Right hindlimb (tissue), 1 donor: ENCODE measurements at regions not wholly inside any gene's neighbourhood (a gene's known extent, or its start where the extent isn't known, plus 50 kb on each side); places are given as distances from the start of the nearest gene placed in this dataset.

Experiments used
- DNase-seq: peaks from one replicate; pipeline ENCODE4 v3.0.0-alpha.2; 2018

DNA sequence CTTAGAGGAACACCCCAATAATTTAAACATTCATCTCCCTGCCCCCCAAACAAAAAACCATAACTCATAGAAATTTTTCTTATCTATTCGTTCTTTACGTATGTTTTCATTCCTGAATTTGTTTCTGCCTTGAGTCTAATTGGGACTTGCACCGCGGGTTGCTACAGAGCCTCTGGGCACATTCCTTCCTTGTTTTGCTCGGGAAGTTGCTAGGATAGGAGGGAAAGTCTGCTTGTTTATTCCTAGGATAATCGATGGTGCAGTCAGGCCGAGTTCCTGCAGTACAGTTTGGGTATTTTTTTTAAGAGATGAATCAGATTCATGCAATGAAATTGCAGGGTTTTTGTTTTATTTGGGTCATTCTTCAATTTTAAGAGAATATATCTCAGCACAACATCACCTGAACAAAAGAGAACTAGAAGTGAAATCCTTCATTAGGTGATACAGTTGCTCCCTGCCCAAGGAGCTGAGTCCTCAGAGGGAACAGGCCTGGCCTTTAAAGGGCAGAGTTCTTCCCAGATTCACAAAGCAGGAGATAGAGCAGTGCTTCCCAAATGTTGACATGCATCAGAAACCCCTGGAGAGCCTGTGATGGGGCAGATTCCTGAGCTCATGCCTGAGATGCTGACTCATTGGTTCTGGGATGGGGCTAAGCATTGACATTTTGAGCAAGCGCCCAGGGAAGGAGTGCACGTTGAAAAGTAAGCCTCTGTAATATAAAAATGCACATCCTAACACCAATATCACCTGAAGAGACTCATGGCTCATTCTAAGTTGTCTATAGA lies 114.9 kb upstream of the FAM9B start:
- no peak for DNase-seq

DNA sequence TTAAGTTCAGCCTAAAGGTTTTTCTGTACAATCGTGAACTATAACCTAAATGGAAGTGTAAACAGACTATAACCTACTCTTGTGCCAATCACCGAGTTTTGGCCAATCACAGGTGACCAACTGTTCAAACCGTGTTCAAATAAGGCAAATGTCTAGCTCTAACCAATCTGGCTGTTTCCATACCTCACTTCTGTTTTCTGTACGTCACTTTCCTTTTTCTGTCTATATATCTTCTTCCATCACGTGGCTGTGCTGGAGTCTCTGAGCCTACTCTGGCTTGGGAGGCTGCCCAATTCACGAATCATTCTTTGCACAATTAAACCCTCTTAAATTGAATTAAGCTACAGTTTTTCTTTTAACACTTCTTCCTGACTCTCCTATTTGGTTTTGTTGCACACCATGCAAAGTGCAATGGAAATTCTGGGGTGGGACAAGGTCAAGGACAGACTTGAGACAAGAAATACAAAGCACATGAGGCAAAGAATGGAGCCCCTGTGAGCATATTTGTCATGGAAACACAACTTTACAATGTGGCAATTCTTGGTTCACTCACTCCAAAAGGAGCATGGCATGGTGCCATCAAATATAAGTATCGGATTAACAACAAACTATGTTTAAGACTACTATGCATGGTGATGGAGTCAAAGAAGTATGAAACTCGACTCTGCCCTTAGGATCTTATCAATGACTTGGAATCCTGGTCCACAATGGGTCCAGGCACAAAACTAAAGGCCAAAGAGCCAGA lies 115.7 kb upstream of the FAM9B start:
- no peak for DNase-seq

DNA sequence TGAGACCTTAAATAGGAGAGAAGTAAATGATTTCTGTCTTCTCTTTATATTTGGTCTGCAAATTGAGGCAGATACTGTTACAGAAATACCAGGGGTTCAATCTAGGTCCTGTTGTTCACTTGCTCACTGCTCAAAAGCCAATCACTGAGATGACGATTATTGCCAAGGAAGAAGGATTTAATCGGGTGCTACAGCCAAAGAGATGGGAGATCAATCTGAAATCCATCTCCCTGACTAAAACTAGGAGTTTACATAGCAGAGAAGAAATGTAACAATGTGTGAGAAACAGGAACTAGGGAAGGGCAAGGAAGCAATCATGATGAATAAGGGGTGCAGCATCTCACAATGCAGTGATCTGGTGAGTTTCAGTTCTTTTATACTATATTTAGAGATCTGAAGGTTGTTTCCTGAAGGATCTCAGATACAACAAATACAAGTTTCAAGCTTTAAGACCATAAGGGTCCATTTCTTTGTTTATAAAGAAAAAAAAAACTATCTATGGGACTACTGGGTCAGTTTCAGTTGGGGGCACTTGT lies 117.9 kb upstream of the FAM9B start:
- no peak for DNase-seq

- no peak for DNase-seq
Observed at GRCh38 chrX:9153300-9153699, 119.4 kb upstream of the FAM9B start.

- DNase-seq, result no peak
Observed at GRCh38 chrX:9158611-9159010, 124.7 kb upstream of the FAM9B start.

DNA sequence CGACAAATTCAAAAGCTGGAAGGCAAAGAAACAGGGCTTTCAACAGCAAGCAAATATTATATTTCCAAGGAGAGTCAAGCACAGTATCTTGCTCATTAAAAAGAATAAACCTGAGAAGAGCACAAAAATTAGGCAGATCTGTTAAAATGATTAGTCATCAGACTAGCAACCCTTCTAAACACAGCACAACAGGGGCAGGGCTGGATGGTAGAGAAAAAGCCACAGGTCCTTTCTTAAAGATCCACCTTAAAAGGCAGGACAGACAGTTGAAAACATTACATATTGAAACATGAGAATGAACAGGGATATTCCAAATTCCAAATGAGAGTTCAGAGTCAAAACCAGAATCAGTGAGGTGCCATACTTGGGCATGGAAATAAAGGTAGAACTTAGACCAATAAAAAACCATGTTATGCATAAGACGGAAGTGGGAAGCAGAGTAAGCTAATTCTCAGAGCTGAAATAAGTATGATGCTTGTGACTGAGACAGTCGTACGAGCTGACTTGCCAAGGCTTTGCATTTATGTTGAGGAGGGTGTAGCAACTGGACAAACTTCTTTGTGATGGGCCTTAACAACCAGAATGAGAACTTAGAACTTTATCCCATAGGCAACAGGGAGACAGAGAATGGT lies 126.9 kb upstream of the FAM9B start:
- DNase-seq, result no peak

DNA sequence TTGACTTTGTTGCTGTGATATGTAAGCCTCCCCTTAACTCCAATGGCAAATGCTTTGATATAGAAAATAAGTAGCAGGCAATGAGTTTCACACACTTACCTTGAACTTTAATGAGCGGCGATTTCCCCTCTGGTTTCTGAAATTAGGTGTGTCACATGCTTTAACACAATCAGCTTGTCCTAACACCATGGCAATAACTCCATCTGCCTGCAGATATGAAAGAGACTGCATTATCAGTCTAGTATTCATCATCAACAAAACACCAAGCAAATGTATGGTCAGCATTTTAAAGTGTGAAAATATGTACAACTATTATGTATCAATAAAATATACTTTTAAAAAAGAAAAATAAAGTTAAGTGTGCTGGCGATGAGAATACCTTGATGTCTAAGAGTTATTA lies 128.8 kb upstream of the FAM9B start:
- no peak for DNase-seq

- DNase-seq, result no peak
Observed at GRCh38 chrX:9163214-9163709, 129.3 kb upstream of the FAM9B start.

GRCh38 chrX:9164086-9164485 lies 130.2 kb upstream of the FAM9B start:
- DNase-seq, result no peak

DNA sequence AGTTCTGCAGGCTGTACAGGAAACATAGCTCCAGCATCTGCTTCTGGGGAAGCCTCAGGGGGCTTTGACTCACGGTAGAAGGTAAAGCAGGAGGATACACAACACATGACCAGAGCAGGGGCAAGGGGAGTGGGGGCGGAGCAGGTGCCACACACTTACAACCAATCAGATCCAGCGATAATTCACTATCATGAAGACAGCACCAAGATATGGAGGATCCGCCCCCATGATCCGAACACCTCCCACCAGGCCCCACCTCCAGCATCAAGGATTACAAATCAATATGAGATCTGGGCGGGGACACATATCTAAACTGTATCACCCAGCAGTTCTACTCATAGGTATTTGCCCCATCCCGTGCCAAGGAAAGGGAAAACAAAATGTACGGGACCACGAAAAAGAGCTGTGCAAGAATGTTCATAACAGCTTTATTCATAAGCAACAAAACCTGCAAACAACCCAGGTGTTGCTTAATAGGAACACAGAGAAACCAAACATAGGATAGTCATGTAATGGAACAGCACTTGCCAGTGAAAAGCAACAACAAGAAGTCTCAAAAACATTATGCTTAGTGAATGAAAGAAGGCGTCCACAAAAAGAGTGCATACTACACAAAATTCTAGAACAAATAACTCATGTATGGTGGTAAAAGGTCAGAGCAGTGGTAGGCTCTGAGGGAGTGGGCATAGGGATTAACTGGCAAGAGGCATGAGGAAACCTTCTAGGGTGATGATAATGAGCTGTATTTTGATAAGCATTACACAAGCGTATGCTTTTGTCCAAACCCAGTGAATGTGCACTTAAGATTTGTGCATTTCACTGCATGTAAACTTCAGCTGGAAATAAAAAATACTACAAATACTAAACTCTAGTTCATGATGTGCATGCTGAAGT lies 130.9 kb upstream of the FAM9B start:
- no peak for DNase-seq

- DNase-seq, result no peak
Observed at GRCh38 chrX:9166584-9166944, 132.6 kb upstream of the FAM9B start.

DNA sequence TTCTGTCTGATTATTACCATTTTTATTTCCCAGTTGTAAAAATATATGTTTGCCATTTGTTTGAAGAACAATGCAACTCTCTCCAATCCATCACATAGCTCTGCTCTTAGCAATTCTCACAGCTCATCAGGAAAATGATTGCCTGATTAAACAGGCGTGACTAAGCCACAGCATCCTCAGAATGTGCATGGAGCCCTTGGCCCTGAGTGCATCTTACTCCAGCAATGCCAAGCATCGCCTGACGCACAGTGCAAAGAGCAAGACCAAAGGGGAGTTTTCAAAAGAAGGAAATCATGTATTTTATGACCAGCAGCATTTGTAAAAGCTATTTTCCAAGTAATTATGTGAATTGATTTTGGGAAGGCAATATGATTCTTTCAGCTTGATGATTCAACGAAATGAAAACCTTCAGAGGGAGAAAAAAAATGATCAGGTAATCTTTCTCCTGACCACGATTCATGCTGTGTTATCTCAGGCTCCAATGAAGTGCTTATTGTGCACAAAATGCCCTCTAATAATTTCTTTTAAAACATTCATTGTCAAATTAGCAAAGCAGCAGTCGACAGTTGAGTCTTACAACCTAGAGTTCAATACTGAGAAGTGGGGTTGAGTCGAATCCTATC lies 138.0 kb upstream of the FAM9B start:
- DNase-seq, result peak; percentile 22

- DNase-seq, result no peak
Observed at GRCh38 chrX:9172464-9172850, 138.5 kb upstream of the FAM9B start.

GRCh38 chrX:9180623-9181022 lies 146.7 kb upstream of the FAM9B start:
- no peak for DNase-seq

GRCh38 chrX:9182041-9182440 lies 148.1 kb upstream of the FAM9B start:
- DNase-seq, result no peak

DNA sequence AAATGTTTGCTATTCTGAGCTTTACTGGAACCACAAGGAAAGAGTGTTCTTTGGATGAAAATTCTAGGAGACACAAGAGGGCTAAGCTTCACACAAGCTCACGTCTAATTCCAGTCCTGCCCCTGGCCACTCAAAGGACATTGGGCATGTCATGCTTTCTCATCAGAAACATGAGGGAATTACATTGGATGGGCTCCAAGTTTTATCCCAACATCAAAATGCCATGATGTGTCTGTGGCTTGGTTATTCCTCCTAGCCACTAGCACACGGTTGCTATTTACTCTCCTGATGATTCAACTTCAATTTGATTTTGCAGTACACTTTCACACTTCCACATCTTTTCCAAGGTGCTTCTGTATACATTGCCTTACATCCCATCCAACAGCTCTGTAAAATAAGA lies 149.6 kb upstream of the FAM9B start:
- DNase-seq, result no peak

- no peak for DNase-seq
Observed at GRCh38 chrX:9184211-9184610, 150.3 kb upstream of the FAM9B start.

DNA sequence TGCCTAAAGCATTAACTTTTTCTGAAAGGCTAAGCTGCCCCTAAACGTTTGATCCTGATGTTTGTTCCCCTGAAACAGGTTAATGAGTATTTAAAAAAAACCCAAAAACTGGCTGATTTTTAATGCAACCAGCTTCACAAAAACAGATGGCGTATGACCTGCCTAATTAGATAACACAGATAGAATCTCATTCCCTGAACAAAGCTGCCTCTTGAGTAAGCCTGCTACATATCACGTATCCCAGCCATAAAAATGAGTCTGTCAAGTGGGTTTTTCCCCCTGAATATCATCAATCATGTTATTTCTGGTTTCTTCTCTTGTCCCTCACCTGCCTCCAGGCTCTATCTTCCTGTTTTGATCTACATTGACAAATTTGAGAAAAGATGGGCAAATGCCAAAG lies 154.2 kb upstream of the FAM9B start:
- DNase-seq, result no peak

DNA sequence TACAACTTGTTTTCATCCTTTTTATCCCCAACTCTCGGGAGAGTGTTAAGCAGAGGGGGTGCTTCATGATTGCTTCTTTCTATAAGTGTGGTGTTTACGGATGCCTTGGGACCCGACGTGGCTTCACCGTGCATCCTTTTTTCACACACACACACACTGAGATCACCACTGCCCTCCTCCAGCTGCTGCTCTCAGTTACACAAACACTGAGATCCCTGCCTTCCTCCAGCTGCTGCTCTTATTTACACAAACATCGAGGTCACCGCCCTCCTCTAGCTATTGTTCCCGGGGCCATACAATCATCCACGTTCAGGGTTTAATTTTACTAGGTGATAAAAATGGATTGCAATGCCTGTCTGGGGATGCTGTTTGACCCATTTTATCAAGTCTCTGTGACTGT lies 155.4 kb upstream of the FAM9B start:
- DNase-seq, result no peak

DNA sequence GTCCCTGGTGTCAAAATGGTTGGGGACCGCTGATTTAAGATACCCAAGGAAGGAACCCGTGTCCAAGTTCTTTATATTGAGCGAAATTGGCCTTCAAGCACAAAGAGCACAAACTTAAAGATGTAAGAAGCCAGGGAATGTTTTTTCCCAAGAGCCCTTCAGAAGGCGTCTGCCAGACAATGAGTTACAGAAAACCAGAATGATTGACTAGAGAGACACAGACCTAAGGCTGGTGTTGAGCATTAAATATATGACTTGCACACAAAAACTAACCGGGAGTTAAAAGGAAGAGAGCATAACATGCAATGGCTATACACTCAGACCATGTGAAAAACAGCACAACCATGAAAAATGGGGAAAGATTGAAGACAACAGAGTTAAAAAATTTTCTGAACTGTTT lies 157.5 kb upstream of the FAM9B start:
- DNase-seq, result no peak

DNA sequence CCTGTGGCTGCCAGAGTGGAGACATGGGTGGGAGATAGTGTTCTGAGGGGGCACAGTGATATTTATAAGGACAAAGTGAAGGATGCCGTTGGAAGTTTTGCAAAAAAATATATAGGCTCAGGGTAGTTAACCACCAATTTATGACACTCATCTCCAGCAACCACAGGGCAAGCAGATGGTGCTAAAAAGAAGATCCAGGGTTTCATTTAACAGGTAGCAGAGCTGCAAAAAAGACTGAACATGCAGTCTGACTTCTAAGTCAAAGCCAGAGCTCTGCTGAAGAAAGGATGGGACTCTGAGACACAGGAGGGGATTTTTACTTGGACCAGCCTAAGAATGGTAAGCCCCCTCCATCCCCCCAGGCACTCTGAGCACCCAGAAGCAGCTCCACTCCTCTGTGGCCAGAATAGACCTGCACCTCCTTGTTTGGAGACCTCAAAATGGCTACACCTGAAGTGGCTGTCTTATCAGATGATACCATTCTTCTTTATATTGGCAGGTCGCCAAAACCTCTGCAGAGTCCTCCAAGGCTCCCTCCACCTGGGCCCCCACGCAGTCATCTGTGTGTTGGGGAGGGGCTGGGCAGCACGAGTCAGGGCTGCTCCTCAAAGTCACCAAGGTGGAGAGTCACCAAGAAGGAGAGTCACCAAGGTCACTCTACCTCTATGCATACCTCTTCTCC lies 161.4 kb upstream of the FAM9B start:
- DNase-seq, result no peak
